Upper lobe of left lung (tissue), 6 donors: ENCODE measurements at regions not wholly inside any gene's neighbourhood (a gene's known extent, or its start where the extent isn't known, plus 50 kb on each side); places are given as distances from the start of the nearest gene placed in this dataset.

Experiments
- ATAC-seq, 2 donors: fragments of 200-7000 bp; cut with Tn5 transposase; one replicate each; pipeline ENCODE4 v1.9.1; 2022; ENCODE audit warnings: mild to moderate bottlenecking in 2 of 2, moderate library complexity in 2 of 2; ENCODE audit not compliant: low FRiP score in 2 of 2
- DNase-seq, 2 donors: peaks; one replicate each; pipeline ENCODE4 v3.0.0-alpha.2; 2019 to 2020
- H3K27ac ChIP-seq, 4 donors: fragments of 200-600 bp; sonication (generic); one replicate each; pipeline ENCODE4 v1.5.1; 2016 to 2019
- H3K27me3 ChIP-seq, 4 donors: fragments of 200-600 bp; sonication (generic); one replicate each; pipeline ENCODE4 v1.5.1; 2017 to 2019
- H3K36me3 ChIP-seq, 4 donors: fragments of 200-600 bp; sonication (generic); one replicate each; pipeline ENCODE4 v1.5.1; 2016 to 2019
- H3K4me1 ChIP-seq, 4 donors: fragments of 200-600 bp; sonication (generic); one replicate each; pipeline ENCODE4 v1.5.1; 2018 to 2019
- H3K4me3 ChIP-seq, 4 donors: fragments of 200-600 bp; sonication (generic); one replicate each; pipeline ENCODE4 v1.5.1; 2017 to 2019; ENCODE audit warnings: mild to moderate bottlenecking in 2 of 4, moderate library complexity in 1 of 4
- H3K9me3 ChIP-seq, 4 donors: fragments of 200-600 bp; sonication (generic); one replicate each; pipeline ENCODE4 v1.5.1; 2018 to 2019
- EP300 ChIP-seq, 4 donors: sonication (generic); formaldehyde crosslinking; IDR thresholded peaks; one replicate each; pipeline ENCODE4 v1.5.1; 2017; ENCODE audit warnings: antibody characterized with exemption in 4 of 4, control low read depth in 2 of 4
- POLR2A ChIP-seq, 4 donors: fragments of 450-650 bp; IDR thresholded peaks; one replicate each; pipeline ENCODE4 v1.5.1; 2016 to 2017; ENCODE audit warnings: antibody characterized with exemption in 4 of 4, mild to moderate bottlenecking in 2 of 4
- POLR2AphosphoS5 ChIP-seq, 2 donors: sonication (generic); formaldehyde crosslinking; IDR thresholded peaks; one replicate each; pipeline ENCODE4 v1.5.1; 2017; ENCODE audit warnings: antibody characterized with exemption in 2 of 2
- WGBS, 2 donors: methylation state at CpG; one replicate each; pipeline ENCODE4 v1.1.5; 2017 to 2018; 5-methylcytosine and 5-hydroxymethylcytosine counted together
- TF ChIP-seq, protein P1 (sequence below), 6 experiments: fragments of 450-650 bp in 4 of 6; fragments of 200-600 bp in 2 of 6; sonication (generic) in 2 of 6; IDR thresholded peaks; one replicate each; pipeline ENCODE4 v1.5.1; 2016 to 2019; ENCODE audit warnings: antibody characterized with exemption in 6 of 6
- donor health status: DM: no; HTN: no; CAD: no; lungs with moderate emphysema.
- donor health status: DM: no; HTN: yes; CAD: no; lungs with severe emphysema.

DNA sequence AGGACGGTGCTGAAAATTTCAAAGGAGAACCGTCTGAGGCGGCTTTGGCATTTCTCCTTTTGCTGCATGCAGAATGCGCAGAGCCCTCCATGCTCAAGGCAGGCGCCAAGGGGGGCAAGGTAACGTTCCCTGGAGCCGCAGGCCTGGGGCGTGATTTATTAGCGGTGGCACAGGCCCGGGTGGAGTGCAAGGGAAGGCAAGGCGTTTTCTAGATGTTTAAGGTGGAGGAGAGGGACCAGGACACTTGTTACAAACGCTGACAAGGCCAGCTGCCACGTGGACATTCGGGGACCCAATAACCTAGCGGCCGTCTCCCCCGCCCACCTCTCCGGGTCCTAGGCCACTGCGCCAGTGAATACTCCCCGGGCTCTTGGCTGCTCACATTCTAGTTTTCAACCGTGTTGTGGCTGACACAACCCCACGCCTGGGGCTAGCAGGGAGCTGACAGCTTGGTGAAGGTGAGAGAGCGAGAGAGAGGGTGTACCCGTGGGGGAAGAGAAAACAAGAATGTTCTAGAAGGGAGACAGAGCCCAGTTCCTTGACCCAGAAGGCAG, 250.1 kb downstream of the C16orf95 start:
- Histone ChIP-seq H3K4me3 (no peak overlapping the region), H3K4me1 (peaks cover 0 to 6% (median 3%) of the 10 kb centered on the region in 4 donors), H3K36me3 (no peaks in the 10 kb centered on the region), H3K27me3 (no peaks in the 10 kb centered on the region), H3K9me3 (no peaks in the 10 kb centered on the region), H3K27ac (no peak overlapping the region)
- DNase-seq (no peak), ATAC-seq (peak in 1 of 2 donors; percentile 11)
- no peak for TF ChIP-seq POLR2AphosphoS5 (IDR thresholded peaks at IDR 0.05)
- TF ChIP-seq POLR2A (IDR thresholded peaks at IDR 0.05) = no peak
- TF ChIP-seq EP300 (IDR thresholded peaks at IDR 0.05) = no peak
- TF ChIP-seq, protein P1, sequence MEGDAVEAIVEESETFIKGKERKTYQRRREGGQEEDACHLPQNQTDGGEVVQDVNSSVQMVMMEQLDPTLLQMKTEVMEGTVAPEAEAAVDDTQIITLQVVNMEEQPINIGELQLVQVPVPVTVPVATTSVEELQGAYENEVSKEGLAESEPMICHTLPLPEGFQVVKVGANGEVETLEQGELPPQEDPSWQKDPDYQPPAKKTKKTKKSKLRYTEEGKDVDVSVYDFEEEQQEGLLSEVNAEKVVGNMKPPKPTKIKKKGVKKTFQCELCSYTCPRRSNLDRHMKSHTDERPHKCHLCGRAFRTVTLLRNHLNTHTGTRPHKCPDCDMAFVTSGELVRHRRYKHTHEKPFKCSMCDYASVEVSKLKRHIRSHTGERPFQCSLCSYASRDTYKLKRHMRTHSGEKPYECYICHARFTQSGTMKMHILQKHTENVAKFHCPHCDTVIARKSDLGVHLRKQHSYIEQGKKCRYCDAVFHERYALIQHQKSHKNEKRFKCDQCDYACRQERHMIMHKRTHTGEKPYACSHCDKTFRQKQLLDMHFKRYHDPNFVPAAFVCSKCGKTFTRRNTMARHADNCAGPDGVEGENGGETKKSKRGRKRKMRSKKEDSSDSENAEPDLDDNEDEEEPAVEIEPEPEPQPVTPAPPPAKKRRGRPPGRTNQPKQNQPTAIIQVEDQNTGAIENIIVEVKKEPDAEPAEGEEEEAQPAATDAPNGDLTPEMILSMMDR (IDR thresholded peaks at IDR 0.05) = no peak
- 90 to 92% methylated on average over 23 to 24 of the region's 24 CpGs for WGBS, 2 donors

DNA sequence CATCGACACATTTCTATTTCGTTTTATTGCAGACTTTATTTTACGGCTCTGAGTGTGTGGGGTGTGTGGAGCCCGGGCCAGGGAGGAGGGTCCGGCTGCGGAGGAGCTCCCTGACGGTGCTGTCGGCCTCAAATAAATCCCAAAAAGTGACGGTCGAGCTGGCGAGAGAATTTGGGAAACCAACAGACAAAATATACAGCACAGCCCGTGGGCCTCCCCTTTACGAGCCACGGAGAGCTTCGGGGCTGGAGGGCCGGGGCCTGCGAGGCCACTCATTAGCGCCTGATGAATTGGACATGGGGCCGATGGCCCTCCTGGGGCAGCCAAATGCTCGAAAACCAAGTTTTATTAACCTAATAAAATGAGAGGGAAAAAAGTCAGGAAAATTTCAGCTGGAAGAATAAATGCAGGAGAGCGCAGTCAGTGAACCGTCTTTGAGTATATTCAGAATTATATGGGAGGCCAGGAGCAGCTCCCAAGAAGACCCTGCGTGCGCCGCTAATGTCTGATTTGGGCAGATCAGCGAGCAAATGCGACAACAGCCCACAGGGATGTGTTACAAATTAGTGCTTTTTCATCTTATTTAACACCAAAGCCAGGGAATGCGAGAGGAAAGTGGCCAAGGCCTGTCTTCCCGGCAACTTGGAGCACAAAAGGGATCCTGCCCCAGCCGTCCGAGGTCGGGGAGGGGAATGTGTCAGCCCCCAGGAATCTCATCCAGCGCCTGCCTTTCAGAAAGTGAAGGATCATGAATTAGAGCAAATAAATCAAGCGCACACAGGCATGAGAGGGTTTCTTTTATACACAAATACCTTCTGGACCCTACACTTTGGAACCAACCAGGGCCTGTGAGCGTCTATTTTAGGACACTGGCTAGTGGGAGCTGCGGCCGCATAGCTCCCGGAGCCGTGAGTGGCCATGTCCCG, 249.1 kb downstream of the C16orf95 start:
- no peaks in the 10 kb centered on the region for H3K9me3 ChIP-seq
- DNase-seq (no peak), ATAC-seq (no peak)
- no peaks in the 10 kb centered on the region for H3K27me3 ChIP-seq
- whole genome bisulfite sequencing, 2 donors = 88 to 89% methylated on average over 40 of the region's 40 CpGs
- no peaks in the 10 kb centered on the region for H3K4me1 ChIP-seq
- no peak overlapping the region for H3K4me3 ChIP-seq
- TF ChIP-seq POLR2AphosphoS5 (IDR thresholded peaks at IDR 0.05) = no peak
- TF ChIP-seq EP300 (IDR thresholded peaks at IDR 0.05) = no peak
- TF ChIP-seq, protein P1 (IDR thresholded peaks at IDR 0.05) = no peak
- TF ChIP-seq POLR2A (IDR thresholded peaks at IDR 0.05) = no peak
- H3K27ac ChIP-seq = no peak overlapping the region
- H3K36me3 ChIP-seq = no peaks in the 10 kb centered on the region

- H3K27ac ChIP-seq = no peak overlapping the region
- no peak for ATAC-seq
These were observed 248.4 kb downstream of the C16orf95 start for GRCh38 chr16:87068762-87069150.

DNA sequence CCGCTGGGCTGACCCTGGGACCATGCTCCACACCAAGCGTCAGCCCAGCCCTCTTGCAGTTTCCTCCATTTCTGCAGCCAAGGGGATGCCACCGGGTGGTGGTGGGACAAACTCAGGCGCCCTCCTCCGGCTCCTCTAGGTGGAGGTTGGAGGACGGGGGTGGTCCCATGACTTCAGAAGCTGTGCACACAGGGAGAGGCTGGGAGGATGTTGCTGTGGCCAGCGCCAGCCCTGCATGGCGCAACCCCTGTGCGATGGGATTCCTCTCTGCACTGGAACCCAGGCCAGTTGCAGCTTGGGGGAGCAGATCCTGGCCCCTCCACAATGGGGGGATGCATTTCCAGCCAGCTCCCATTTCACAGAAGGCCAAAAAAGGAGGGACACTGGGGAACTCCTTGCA, 246.5 kb downstream of the C16orf95 start:
- DNase-seq (no peak), ATAC-seq (peak in 1 of 2 donors; percentile 23)
- no peak overlapping the region for H3K27ac ChIP-seq
- WGBS, 2 donors = 67 to 90% methylated on average over 2 to 9 of the region's 9 CpGs
- H3K4me1 ChIP-seq = no peaks in the 10 kb centered on the region
- H3K36me3 ChIP-seq = no peaks in the 10 kb centered on the region
- TF ChIP-seq POLR2A (IDR thresholded peaks at IDR 0.05) (no peak), EP300 (IDR thresholded peaks at IDR 0.05) (no peak), POLR2AphosphoS5 (IDR thresholded peaks at IDR 0.05) (no peak)
- TF ChIP-seq, protein P1 (IDR thresholded peaks at IDR 0.05) = no peak
- H3K27me3 ChIP-seq = no peaks in the 10 kb centered on the region
- no peaks in the 10 kb centered on the region for H3K9me3 ChIP-seq
- no peak overlapping the region for H3K4me3 ChIP-seq

More at GRCh38 chr16:87068762-87069150, 248.4 kb downstream of the C16orf95 start:
- TF ChIP-seq POLR2A (IDR thresholded peaks at IDR 0.05) (no peak), POLR2AphosphoS5 (IDR thresholded peaks at IDR 0.05) (no peak), EP300 (IDR thresholded peaks at IDR 0.05) (no peak)
- TF ChIP-seq, protein P1 (IDR thresholded peaks at IDR 0.05) = no peak
- H3K4me3 ChIP-seq = no peak overlapping the region
- H3K36me3 ChIP-seq = no peaks in the 10 kb centered on the region
- H3K27me3 ChIP-seq = no peaks in the 10 kb centered on the region
- DNase-seq = peak in 1 of 2 donors; percentile 57
- no peaks in the 10 kb centered on the region for H3K9me3 ChIP-seq
- H3K4me1 ChIP-seq = no peaks in the 10 kb centered on the region
- WGBS, 2 donors = 88 to 95% methylated on average over 16 to 20 of the region's 20 CpGs
